ENCODE measurements at regions not wholly inside any gene's neighbourhood (a gene's known extent, or its start where the extent isn't known, plus 50 kb on each side); places are given as distances from the start of the nearest gene placed in this dataset.

DNA sequence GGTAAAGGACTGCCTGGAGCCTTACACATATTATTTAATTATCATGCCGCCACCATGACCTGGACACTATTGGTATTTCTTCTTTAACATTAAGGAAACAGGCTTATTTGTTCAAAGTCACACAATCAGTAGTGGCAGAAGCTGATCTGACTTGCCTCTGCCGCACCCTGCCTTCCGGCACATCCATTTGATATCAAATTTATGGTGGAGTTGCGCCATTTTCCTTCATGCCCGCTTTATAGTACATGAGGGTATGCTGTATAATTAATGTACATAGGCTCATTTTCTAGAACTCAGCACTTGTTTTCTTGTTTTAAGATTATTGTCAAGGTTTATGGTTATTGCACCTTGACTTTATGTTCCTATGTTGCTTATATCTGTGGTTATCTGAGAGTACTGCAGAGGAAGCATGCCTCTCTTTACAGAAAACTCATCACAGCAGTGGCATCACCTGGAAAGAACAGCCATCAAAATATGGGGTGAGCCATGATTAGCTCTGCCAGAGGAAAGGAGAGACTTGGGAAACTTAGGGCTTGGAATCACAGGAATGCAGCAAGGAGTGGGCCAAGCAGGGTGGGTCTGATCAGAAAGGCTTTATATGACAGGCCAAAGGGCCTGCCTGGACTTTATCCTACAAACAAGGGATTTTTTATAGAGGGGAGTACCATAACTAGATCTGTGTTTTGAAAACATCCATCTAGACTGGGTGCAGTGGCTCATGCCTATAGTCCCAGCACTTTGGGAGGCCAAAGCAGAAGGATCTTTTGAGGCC, 72.2 kb upstream of the GJB5 start (continued):
- TF ChIP-seq, protein P1, sequence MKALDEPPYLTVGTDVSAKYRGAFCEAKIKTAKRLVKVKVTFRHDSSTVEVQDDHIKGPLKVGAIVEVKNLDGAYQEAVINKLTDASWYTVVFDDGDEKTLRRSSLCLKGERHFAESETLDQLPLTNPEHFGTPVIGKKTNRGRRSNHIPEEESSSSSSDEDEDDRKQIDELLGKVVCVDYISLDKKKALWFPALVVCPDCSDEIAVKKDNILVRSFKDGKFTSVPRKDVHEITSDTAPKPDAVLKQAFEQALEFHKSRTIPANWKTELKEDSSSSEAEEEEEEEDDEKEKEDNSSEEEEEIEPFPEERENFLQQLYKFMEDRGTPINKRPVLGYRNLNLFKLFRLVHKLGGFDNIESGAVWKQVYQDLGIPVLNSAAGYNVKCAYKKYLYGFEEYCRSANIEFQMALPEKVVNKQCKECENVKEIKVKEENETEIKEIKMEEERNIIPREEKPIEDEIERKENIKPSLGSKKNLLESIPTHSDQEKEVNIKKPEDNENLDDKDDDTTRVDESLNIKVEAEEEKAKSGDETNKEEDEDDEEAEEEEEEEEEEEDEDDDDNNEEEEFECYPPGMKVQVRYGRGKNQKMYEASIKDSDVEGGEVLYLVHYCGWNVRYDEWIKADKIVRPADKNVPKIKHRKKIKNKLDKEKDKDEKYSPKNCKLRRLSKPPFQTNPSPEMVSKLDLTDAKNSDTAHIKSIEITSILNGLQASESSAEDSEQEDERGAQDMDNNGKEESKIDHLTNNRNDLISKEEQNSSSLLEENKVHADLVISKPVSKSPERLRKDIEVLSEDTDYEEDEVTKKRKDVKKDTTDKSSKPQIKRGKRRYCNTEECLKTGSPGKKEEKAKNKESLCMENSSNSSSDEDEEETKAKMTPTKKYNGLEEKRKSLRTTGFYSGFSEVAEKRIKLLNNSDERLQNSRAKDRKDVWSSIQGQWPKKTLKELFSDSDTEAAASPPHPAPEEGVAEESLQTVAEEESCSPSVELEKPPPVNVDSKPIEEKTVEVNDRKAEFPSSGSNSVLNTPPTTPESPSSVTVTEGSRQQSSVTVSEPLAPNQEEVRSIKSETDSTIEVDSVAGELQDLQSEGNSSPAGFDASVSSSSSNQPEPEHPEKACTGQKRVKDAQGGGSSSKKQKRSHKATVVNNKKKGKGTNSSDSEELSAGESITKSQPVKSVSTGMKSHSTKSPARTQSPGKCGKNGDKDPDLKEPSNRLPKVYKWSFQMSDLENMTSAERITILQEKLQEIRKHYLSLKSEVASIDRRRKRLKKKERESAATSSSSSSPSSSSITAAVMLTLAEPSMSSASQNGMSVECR (CRISPR knock-in tag; IDR thresholded peaks at IDR 0.05) = no peak

DNA sequence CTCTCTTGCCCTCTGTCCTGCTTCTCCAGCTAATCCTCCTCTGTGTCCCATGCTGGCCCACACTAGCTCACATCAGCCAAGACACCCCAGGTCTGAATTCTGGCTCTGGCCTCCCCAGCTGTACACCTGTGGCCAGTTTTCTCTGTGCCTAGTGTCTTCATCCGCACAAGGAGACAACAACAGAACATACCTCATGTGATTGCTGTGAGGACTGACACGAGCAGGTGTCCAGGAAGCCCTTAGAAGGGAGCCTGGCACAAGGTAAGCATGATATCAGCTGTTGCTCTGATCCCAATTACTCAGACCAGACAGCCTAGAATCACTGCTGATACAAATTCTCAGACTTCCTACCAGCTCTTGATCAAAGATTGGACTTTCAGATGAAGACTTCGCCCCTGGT, 71.2 kb upstream of the GJB5 start:
- ChIA-PET POLR2A (interaction anchor here (1.5 kb wide), 1 partner anchor 9 kb away, joined by 5 read pairs; no protein-coding TSS in a partner anchor), CTCF (ENCODE audit: low intra/inter-chr PET ratio) (no interaction called here)
- intact Hi-C loops (cut with micrococcal nuclease) = loop anchor here (5.0 kb wide), 1 partner anchor 221 kb away; no protein-coding TSS in a partner anchor
- Histone ChIP-seq H3K9me1 (ENCODE audit: control insufficient read depth, insufficient read depth, low read length) (no peaks in the 10 kb centered on the region), H3K27me3 (ENCODE audit: control insufficient read depth in 2 of 2, insufficient read depth in 2 of 2, low read length in 2 of 2) (no peaks in the 10 kb centered on the region), H3K4me1 (replicated peaks in 1 of 2; ENCODE audit: control insufficient read depth in 2 of 2, insufficient read depth in 2 of 2, low read length in 2 of 2) (no peaks in the 10 kb centered on the region), H3K4me3 (no peak overlapping the region), H3K9me3 (replicated peaks; ENCODE audit: control insufficient read depth, insufficient read depth, low read depth, low read length) (no peaks in the 10 kb centered on the region), H3K79me2 (ENCODE audit: control insufficient read depth, insufficient read depth, low read length) (no peaks in the 10 kb centered on the region), H3K27ac (ENCODE audit: extremely low read depth, low read depth, low read length) (no peak overlapping the region), H3K36me3 (ENCODE audit: control insufficient read depth, insufficient read depth, low read length) (no peaks in the 10 kb centered on the region), H3K4me2 (ENCODE audit: insufficient read depth, low read length) (no peak overlapping the region), H4K20me1 (replicated peaks; ENCODE audit: control insufficient read depth, insufficient read depth, low read length) (no peaks in the 10 kb centered on the region), H3K9ac (ENCODE audit: insufficient read depth in 1 of 2, low read depth in 2 of 2, low read length in 2 of 2) (no peak overlapping the region), H2AFZ (ENCODE audit: low read depth, low read length) (no peak overlapping the region)
- no peak for TF ChIP-seq STAT5A (IDR thresholded peaks at IDR 0.05; ENCODE audit: borderline replicate concordance, low read length)
- TF ChIP-seq EGR1 (conservative IDR thresholded peaks at IDR 0.05) = no peak
- ATAC-seq (no peak), FAIRE-seq (no peak), DNase-seq (ENCODE audit: extremely low read depth in 1 of 4, low spot score in 3 of 4) (no peak)
- in situ Hi-C loops (cut with MboI) = no loop called here
- 1% methylated on average over 3 of the region's 3 CpGs for WGBS (ENCODE audit: insufficient coverage, low coverage, missing lambda C conversion rate)
- BruUV-seq (replicated peaks) = no TSS peak

Measured in K562 (cell line).